ENCODE measurements at regions not wholly inside any gene's neighbourhood (a gene's known extent, or its start where the extent isn't known, plus 50 kb on each side); places are given as distances from the start of the nearest gene placed in this dataset.

- H3K4me1 Mint-ChIP-seq (ENCODE audit: low read depth), result no peaks in the 10 kb centered on the region
- H3K27me3 Mint-ChIP-seq (ENCODE audit: low read depth), result peaks cover 13% of the 10 kb centered on the region
- H3K4me3 Mint-ChIP-seq, result no peak overlapping the region
- H3K27ac Mint-ChIP-seq, result no peak overlapping the region
- ATAC-seq (replicated peaks in 1 of 2) (no peak), DNase-seq (no peak)
- no peaks in the 10 kb centered on the region for H3K9me3 Mint-ChIP-seq
- no peaks in the 10 kb centered on the region for H3K36me3 Mint-ChIP-seq (ENCODE audit: insufficient read depth in 2 of 2)
Measured at GRCh38 chr1:55512466-55512865, 297.3 kb upstream of the USP24 start.

- Mint-ChIP-seq H3K4me1 (ENCODE audit: low read depth) (no peaks in the 10 kb centered on the region), H3K4me3 (no peak overlapping the region)
Measured at GRCh38 chr1:55507578-55507931, 292.4 kb upstream of the USP24 start.

GRCh38 chr1:55506740-55507577, 291.8 kb upstream of the USP24 start:
- Mint-ChIP-seq H3K9me3 (no peaks in the 10 kb centered on the region), H3K4me1 (ENCODE audit: low read depth) (no peaks in the 10 kb centered on the region), H3K27ac (no peak overlapping the region), H3K36me3 (ENCODE audit: insufficient read depth in 2 of 2) (no peaks in the 10 kb centered on the region), H3K4me3 (no peak overlapping the region), H3K27me3 (ENCODE audit: low read depth) (peaks cover 4% of the 10 kb centered on the region)
- no peak for ATAC-seq (replicated peaks in 1 of 2)
- no peak for DNase-seq

More at GRCh38 chr1:55507578-55507931, 292.4 kb upstream of the USP24 start:
- no peaks in the 10 kb centered on the region for H3K36me3 Mint-ChIP-seq (ENCODE audit: insufficient read depth in 2 of 2)
- peaks cover 4% of the 10 kb centered on the region for H3K27me3 Mint-ChIP-seq (ENCODE audit: low read depth)
- H3K27ac Mint-ChIP-seq, result no peak overlapping the region
- H3K9me3 Mint-ChIP-seq, result no peaks in the 10 kb centered on the region
- no peak for ATAC-seq (replicated peaks in 1 of 2)
- no peak for DNase-seq

DNA sequence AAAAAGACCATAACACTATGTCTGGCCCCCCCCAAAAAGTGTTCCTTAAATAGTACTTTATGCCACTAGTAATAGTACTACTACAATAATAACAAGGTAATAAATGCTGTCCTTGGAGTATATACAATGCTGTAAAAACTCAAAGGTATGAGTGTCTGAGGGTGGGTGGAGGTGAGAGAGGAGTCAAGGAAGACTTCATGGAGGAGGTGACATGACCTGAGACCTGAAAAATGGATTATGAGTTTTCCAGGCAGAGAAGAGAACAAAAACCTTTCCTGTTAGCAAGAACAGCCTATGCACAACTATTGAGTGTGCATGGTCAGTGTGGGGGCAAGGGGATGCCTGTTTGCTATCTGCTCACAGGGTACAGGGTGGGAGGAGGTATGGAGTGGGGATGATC, 290.2 kb upstream of the USP24 start:
- no peak overlapping the region for H3K27ac Mint-ChIP-seq
- H3K4me1 Mint-ChIP-seq (ENCODE audit: low read depth), result no peaks in the 10 kb centered on the region
- H3K9me3 Mint-ChIP-seq, result no peaks in the 10 kb centered on the region
- no peaks in the 10 kb centered on the region for H3K36me3 Mint-ChIP-seq (ENCODE audit: insufficient read depth in 2 of 2)
- H3K4me3 Mint-ChIP-seq, result no peak overlapping the region
- no peak for DNase-seq
- no peak for ATAC-seq (replicated peaks in 1 of 2)
- peaks cover 4% of the 10 kb centered on the region for H3K27me3 Mint-ChIP-seq (ENCODE audit: low read depth)

- H3K27ac Mint-ChIP-seq, result no peak overlapping the region
- H3K4me3 Mint-ChIP-seq, result no peak overlapping the region
- H3K36me3 Mint-ChIP-seq (ENCODE audit: insufficient read depth in 2 of 2), result no peaks in the 10 kb centered on the region
- ATAC-seq (replicated peaks in 1 of 2) (no peak), DNase-seq (no peak)
- peaks cover 4% of the 10 kb centered on the region for H3K27me3 Mint-ChIP-seq (ENCODE audit: low read depth)
- H3K4me1 Mint-ChIP-seq (ENCODE audit: low read depth), result no peaks in the 10 kb centered on the region
- no peaks in the 10 kb centered on the region for H3K9me3 Mint-ChIP-seq
Measured at GRCh38 chr1:55504306-55504731, 289.2 kb upstream of the USP24 start.

- peaks cover 5% of the 10 kb centered on the region for H3K27me3 Mint-ChIP-seq (ENCODE audit: low read depth)
- no peak overlapping the region for H3K4me3 Mint-ChIP-seq
- no peak for DNase-seq
- H3K4me1 Mint-ChIP-seq (ENCODE audit: low read depth), result no peaks in the 10 kb centered on the region
- no peaks in the 10 kb centered on the region for H3K9me3 Mint-ChIP-seq
- H3K36me3 Mint-ChIP-seq (ENCODE audit: insufficient read depth in 2 of 2), result no peaks in the 10 kb centered on the region
- no peak for ATAC-seq (replicated peaks in 1 of 2)
- no peak overlapping the region for H3K27ac Mint-ChIP-seq
Measured at GRCh38 chr1:55503663-55504305, 288.6 kb upstream of the USP24 start.

DNA sequence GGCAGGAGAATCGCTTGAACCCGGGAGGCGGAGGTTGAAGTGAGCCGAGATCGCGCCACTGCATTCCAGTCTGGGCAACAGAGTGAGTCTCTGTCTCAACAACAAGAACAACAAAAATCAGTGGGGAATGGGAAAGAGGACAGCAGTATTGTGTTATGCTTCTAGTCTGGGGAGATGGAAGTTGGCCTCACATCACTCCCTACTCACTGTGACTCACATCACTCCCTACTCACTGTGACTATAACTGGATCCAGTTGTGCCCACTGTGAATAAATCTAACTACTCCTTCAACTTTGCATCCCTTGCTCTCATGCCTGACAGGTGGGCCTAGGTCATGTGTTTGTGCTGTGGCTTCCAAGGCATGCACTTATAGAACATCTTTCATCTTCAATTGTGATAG, 285.4 kb upstream of the USP24 start:
- H3K4me1 Mint-ChIP-seq (ENCODE audit: low read depth), result no peaks in the 10 kb centered on the region
- no peaks in the 10 kb centered on the region for H3K36me3 Mint-ChIP-seq (ENCODE audit: insufficient read depth in 2 of 2)
- no peak for DNase-seq
- no peak overlapping the region for H3K4me3 Mint-ChIP-seq
- no peak for ATAC-seq (replicated peaks in 1 of 2)
- H3K27me3 Mint-ChIP-seq (ENCODE audit: low read depth), result peaks cover 6% of the 10 kb centered on the region
- no peaks in the 10 kb centered on the region for H3K9me3 Mint-ChIP-seq
- no peak overlapping the region for H3K27ac Mint-ChIP-seq

- DNase-seq, result no peak
- Mint-ChIP-seq H3K36me3 (ENCODE audit: insufficient read depth in 2 of 2) (no peaks in the 10 kb centered on the region), H3K27me3 (ENCODE audit: low read depth) (peaks cover 4% of the 10 kb centered on the region), H3K27ac (no peak overlapping the region), H3K9me3 (peaks cover 0 to 2% of the 10 kb centered on the region in 2 donors), H3K4me1 (ENCODE audit: low read depth) (no peaks in the 10 kb centered on the region), H3K4me3 (no peak overlapping the region)
- ATAC-seq (replicated peaks in 1 of 2), result no peak
Measured at GRCh38 chr1:55490547-55490946, 275.4 kb upstream of the USP24 start.

DNA sequence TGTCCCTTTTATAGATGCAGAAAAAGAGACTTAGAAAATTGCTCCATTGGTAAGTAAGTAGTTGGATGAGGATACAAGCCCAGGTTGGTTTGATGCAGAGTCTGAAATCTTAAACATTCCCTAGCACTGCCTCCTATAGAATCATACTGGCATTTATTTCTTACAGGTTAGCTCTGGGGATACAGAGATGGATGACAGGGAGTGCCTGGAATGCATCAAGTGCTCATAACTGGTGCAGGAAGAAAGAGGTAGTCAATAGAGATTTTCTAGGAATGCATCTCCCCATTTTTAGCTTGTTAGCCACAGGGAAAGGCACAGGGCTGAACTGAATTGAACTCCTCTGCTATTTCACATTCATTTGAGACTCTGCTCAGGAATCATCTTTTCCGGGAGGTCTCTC, 269.0 kb upstream of the USP24 start:
- H3K4me1 Mint-ChIP-seq (ENCODE audit: low read depth), result no peaks in the 10 kb centered on the region
- ATAC-seq (replicated peaks in 1 of 2), result no peak
- no peak overlapping the region for H3K4me3 Mint-ChIP-seq
- DNase-seq, result no peak
- no peaks in the 10 kb centered on the region for H3K9me3 Mint-ChIP-seq
- H3K27ac Mint-ChIP-seq, result no peak overlapping the region
- H3K36me3 Mint-ChIP-seq (ENCODE audit: insufficient read depth in 2 of 2), result no peaks in the 10 kb centered on the region
- peaks cover 22% of the 10 kb centered on the region for H3K27me3 Mint-ChIP-seq (ENCODE audit: low read depth)

GRCh38 chr1:55483523-55483922, 268.4 kb upstream of the USP24 start:
- Mint-ChIP-seq H3K4me1 (ENCODE audit: low read depth) (no peaks in the 10 kb centered on the region), H3K36me3 (ENCODE audit: insufficient read depth in 2 of 2) (no peaks in the 10 kb centered on the region), H3K27ac (no peak overlapping the region), H3K27me3 (ENCODE audit: low read depth) (peaks cover 22% of the 10 kb centered on the region), H3K4me3 (no peak overlapping the region), H3K9me3 (no peaks in the 10 kb centered on the region)
- no peak for ATAC-seq (replicated peaks in 1 of 2)
- DNase-seq, result no peak

GRCh38 chr1:55481634-55482033, 266.5 kb upstream of the USP24 start:
- Mint-ChIP-seq H3K4me3 (no peak overlapping the region), H3K27me3 (ENCODE audit: low read depth) (peaks cover 28% of the 10 kb centered on the region), H3K27ac (no peak overlapping the region), H3K36me3 (ENCODE audit: insufficient read depth in 2 of 2) (no peaks in the 10 kb centered on the region), H3K4me1 (ENCODE audit: low read depth) (no peaks in the 10 kb centered on the region), H3K9me3 (no peaks in the 10 kb centered on the region)
- DNase-seq (no peak), ATAC-seq (replicated peaks in 1 of 2) (no peak)

- Mint-ChIP-seq H3K4me1 (ENCODE audit: low read depth) (no peaks in the 10 kb centered on the region), H3K9me3 (no peaks in the 10 kb centered on the region), H3K27ac (no peak overlapping the region), H3K27me3 (ENCODE audit: low read depth) (peaks cover 29% of the 10 kb centered on the region), H3K36me3 (ENCODE audit: insufficient read depth in 2 of 2) (no peaks in the 10 kb centered on the region), H3K4me3 (no peak overlapping the region)
- ATAC-seq (replicated peaks in 1 of 2) (no peak), DNase-seq (no peak)
Measured at GRCh38 chr1:55480029-55480795, 265.0 kb upstream of the USP24 start.

DNA sequence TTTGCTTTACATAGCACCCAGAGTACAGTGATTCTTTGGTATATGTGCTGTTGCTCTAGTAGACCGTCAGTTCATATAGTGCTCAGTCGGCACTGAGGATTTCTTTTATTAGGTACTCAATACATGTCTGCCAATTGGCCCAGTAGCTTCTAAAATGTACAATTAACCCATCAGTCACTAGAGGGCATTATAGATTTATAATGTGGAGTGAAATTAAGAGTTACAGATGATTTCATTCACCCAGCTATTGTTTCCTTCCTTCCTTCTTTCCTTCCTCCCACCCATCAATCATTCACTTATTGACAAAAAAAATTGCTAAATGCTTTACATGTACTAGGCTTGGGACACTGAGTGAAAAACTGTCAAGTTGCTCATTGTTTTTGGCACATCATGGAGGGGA, 263.6 kb upstream of the USP24 start:
- no peak for ATAC-seq (replicated peaks in 1 of 2)

More for the DNA sequence above, 263.6 kb upstream of the USP24 start:
- Mint-ChIP-seq H3K9me3 (no peaks in the 10 kb centered on the region), H3K27me3 (ENCODE audit: low read depth) (peaks cover 33% of the 10 kb centered on the region), H3K27ac (no peak overlapping the region), H3K4me1 (ENCODE audit: low read depth) (no peaks in the 10 kb centered on the region), H3K4me3 (no peak overlapping the region), H3K36me3 (ENCODE audit: insufficient read depth in 2 of 2) (no peaks in the 10 kb centered on the region)
- no peak for DNase-seq

Measured in activated T-cell treated with anti-CD3 and anti-CD28 coated beads, Interleukin-2, amount 50 U/mL, for 72 hours (primary cell).